Testis (tissue), 2 donors: ENCODE measurements at regions not wholly inside any gene's neighbourhood (a gene's known extent, or its start where the extent isn't known, plus 50 kb on each side); places are given as distances from the start of the nearest gene placed in this dataset.

Experiments
- DNase-seq: peaks from one replicate; pipeline ENCODE4 v3.0.0-alpha.2; 2019
- H3K27ac ChIP-seq, 2 donors: fragments of 200-600 bp; sonication (generic); one replicate each; pipeline ENCODE4 v1.5.1; 2019
- H3K27me3 ChIP-seq: fragments of 200-600 bp; sonication (generic); one replicate; pipeline ENCODE4 v1.5.1; 2019
- H3K36me3 ChIP-seq: fragments of 200-600 bp; sonication (generic); one replicate; pipeline ENCODE4 v1.5.1; 2017; ENCODE audit warnings: low read depth; ENCODE audit errors: missing control alignments
- H3K4me1 ChIP-seq: fragments of 200-600 bp; sonication (generic); one replicate; pipeline ENCODE4 v1.5.1; 2019
- H3K4me3 ChIP-seq, 2 donors: fragments of 200-600 bp; sonication (generic); one replicate each; pipeline ENCODE4 v1.5.1; 2017 to 2019
- H3K9me3 ChIP-seq: fragments of 200-600 bp; sonication (generic); one replicate; pipeline ENCODE4 v1.5.1; 2017
- CTCF ChIP-seq, 3 experiments: fragments of 450-650 bp in 2 of 3; fragments of 200-600 bp in 1 of 3; sonication (generic) in 1 of 3; IDR thresholded peaks; one replicate each; pipeline ENCODE4 v1.5.1; 2016 to 2019; ENCODE audit warnings: antibody characterized with exemption in 3 of 3, mild to moderate bottlenecking in 2 of 3, moderate library complexity in 1 of 3
- POLR2A ChIP-seq: fragments of 450-650 bp; IDR thresholded peaks from one replicate; pipeline ENCODE4 v1.6.1; 2017; ENCODE audit warnings: antibody characterized with exemption, mild to moderate bottlenecking, moderate library complexity
- WGBS, 2 donors: methylation state at CpG; one replicate each; pipeline ENCODE4 v1.1.5; 2018; 5-methylcytosine and 5-hydroxymethylcytosine counted together
- intact Hi-C: fragments of 100-400 bp; cut with DNase I; formaldehyde crosslinking; loops from one replicate; pipeline ENCODE4 v1.15.1; 2023; ENCODE audit warnings: low total_unique reads

GRCh38 chr5:166486348-166486747 lies 1805.1 kb upstream of the WWC1 start:
- Histone ChIP-seq H3K9me3 (no peaks in the 10 kb centered on the region), H3K4me3 (no peak overlapping the region), H3K27ac (no peak overlapping the region), H3K4me1 (no peaks in the 10 kb centered on the region), H3K36me3 (no peaks in the 10 kb centered on the region), H3K27me3 (no peaks in the 10 kb centered on the region)
- no peak for TF ChIP-seq POLR2A
- no peak for TF ChIP-seq CTCF (IDR thresholded peaks at IDR 0.05)
- intact Hi-C loops: no loop called here
- no peak for DNase-seq
- WGBS, 2 donors: 89 to 97% methylated on average over 3 of the region's 3 CpGs

DNA sequence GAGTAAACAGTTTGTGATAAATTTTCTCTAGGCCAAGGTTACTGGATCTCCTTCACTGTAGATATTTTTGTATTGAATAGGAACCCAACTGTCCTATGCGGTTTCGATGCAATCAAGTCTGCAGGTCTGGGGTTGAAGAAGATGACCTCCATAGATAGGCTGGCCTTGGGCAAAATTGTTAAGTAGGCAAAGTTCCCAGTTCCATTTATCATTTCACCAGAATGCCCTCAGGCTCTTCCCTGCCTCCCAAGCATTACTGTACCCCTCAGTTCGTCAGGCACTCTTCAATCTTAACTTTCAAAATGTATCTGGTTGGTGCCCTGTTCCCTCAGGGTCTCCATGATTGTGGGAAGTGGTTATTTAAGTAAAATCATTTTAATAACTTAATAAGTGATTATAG lies 1802.9 kb upstream of the WWC1 start:
- TF ChIP-seq CTCF (IDR thresholded peaks at IDR 0.05) (no peak), POLR2A (no peak)
- WGBS, 2 donors: 53 to 74% methylated on average over 3 of the region's 3 CpGs

DNA sequence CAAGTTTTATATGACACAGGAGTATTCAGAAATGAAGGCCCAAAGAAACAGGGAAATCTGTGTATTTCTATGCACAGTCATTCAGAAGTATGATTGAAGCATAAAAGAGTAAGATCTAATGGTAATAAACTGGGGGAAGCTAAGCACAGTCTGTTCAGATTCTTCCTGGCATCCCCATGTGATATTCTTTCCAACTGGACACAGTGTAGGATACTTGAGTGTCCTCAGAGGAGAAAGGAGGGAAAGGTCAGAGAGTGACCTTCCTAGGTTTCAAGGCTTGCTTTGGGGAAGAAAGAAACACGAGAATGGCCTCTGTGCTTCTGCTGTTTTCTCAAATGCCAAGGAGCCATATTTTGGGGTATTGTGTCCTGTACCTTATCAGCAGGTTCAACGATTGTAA lies 1798.4 kb upstream of the WWC1 start:
- intact Hi-C loops: no loop called here
- H3K4me1 ChIP-seq: no peaks in the 10 kb centered on the region
- no peak overlapping the region for H3K4me3 ChIP-seq
- 25% methylated on average over 2 of the region's 2 CpGs for WGBS, 2 donors
- TF ChIP-seq POLR2A (no peak), CTCF (IDR thresholded peaks at IDR 0.05) (no peak)
- DNase-seq: peak; percentile 16
- H3K36me3 ChIP-seq: no peaks in the 10 kb centered on the region
- H3K27ac ChIP-seq: no peak overlapping the region
- no peaks in the 10 kb centered on the region for H3K9me3 ChIP-seq
- H3K27me3 ChIP-seq: no peaks in the 10 kb centered on the region

More for the DNA sequence above, 1802.9 kb upstream of the WWC1 start:
- Histone ChIP-seq H3K4me3 (no peak overlapping the region), H3K9me3 (no peaks in the 10 kb centered on the region), H3K36me3 (no peaks in the 10 kb centered on the region), H3K27ac (no peak overlapping the region), H3K27me3 (no peaks in the 10 kb centered on the region), H3K4me1 (no peaks in the 10 kb centered on the region)
- no peak for DNase-seq
- intact Hi-C loops: no loop called here

DNA sequence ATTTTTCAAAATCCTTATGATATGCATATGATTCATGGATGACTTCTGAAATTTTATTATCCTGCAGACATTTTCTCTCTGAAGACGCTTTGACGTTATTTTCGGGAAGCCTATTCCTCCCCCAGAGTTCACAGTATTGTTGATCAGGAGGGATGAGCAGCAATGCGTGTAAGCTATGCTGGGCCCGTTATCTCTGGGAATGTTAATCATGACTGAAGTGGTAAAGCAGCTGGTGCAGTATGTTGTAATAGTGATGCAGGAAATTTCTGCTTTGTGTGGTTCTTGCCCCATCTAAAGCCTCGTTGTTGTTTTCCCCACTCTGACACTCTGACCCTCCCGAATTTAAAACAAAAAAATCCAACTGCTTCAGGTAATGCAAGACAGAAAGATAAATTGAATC lies 1797.8 kb upstream of the WWC1 start:
- Histone ChIP-seq H3K27me3 (no peaks in the 10 kb centered on the region), H3K4me3 (no peak overlapping the region), H3K9me3 (no peaks in the 10 kb centered on the region), H3K36me3 (no peaks in the 10 kb centered on the region), H3K4me1 (no peaks in the 10 kb centered on the region), H3K27ac (no peak overlapping the region)
- DNase-seq: no peak
- intact Hi-C loops: no loop called here
- 68 to 69% methylated on average over 7 of the region's 7 CpGs for WGBS, 2 donors
- TF ChIP-seq POLR2A: no peak
- TF ChIP-seq CTCF (IDR thresholded peaks at IDR 0.05): no peak

- H3K9me3 ChIP-seq: no peaks in the 10 kb centered on the region
- H3K4me1 ChIP-seq: no peaks in the 10 kb centered on the region
- H3K4me3 ChIP-seq: no peak overlapping the region
- no peaks in the 10 kb centered on the region for H3K36me3 ChIP-seq
- 63 to 64% methylated on average over 3 of the region's 3 CpGs for WGBS, 2 donors
- intact Hi-C loops: no loop called here
- no peak for DNase-seq
- H3K27ac ChIP-seq: no peak overlapping the region
- H3K27me3 ChIP-seq: no peaks in the 10 kb centered on the region
- TF ChIP-seq POLR2A: no peak
- no peak for TF ChIP-seq CTCF (IDR thresholded peaks at IDR 0.05)
Measured at GRCh38 chr5:166497496-166498104, 1793.8 kb upstream of the WWC1 start.
